H9 (cell line): ENCODE measurements at regions not wholly inside any gene's neighbourhood (a gene's known extent, or its start where the extent isn't known, plus 50 kb on each side); places are given as distances from the start of the nearest gene placed in this dataset.

Experiments
- DNase-seq: peaks from one replicate; pipeline ENCODE4 v3.0.0-alpha.2; 2017
- H2AFZ ChIP-seq: one replicate; pipeline ENCODE4 v1.6.1; 2013; ENCODE audit warnings: mild to moderate bottlenecking, low read length, control low read depth, moderate library complexity
- H2AK5ac ChIP-seq: 2 replicates; pipeline ENCODE4 v1.6.1; 2013; ENCODE audit warnings: low read length, control low read depth, mixed read lengths; ENCODE audit not compliant: insufficient read length
- H2BK120ac ChIP-seq: one replicate; pipeline ENCODE4 v1.6.1; 2013; ENCODE audit warnings: low read depth, mild to moderate bottlenecking, low read length, control low read depth, inconsistent platforms; ENCODE audit not compliant: poor library complexity, severe bottlenecking
- H2BK12ac ChIP-seq: 2 replicates; pipeline ENCODE4 v1.6.1; 2013; ENCODE audit warnings: low read length, control low read depth, mixed read lengths, low read depth; ENCODE audit not compliant: insufficient read length
- H2BK15ac ChIP-seq: 2 replicates; pipeline ENCODE4 v1.6.1; 2013; ENCODE audit warnings: low read depth, low read length, control low read depth
- H2BK20ac ChIP-seq: one replicate; pipeline ENCODE4 v1.6.1; 2013; ENCODE audit warnings: low read depth, mild to moderate bottlenecking, low read length, control low read depth, inconsistent platforms; ENCODE audit not compliant: poor library complexity, severe bottlenecking
- H2BK5ac ChIP-seq: 2 replicates; pipeline ENCODE4 v1.6.1; 2013; ENCODE audit warnings: low read length, control low read depth, mixed read lengths; ENCODE audit not compliant: insufficient read length
- H3K14ac ChIP-seq: 2 replicates; pipeline ENCODE4 v1.6.1; 2013; ENCODE audit warnings: low read length, control low read depth; ENCODE audit not compliant: insufficient read depth
- H3K18ac ChIP-seq: 2 replicates; pipeline ENCODE4 v1.6.1; 2013; ENCODE audit warnings: low read depth, mild to moderate bottlenecking, mixed read lengths, low read length, control low read depth; ENCODE audit not compliant: insufficient read length
- H3K23ac ChIP-seq: 2 replicates; pipeline ENCODE4 v1.6.1; 2013; ENCODE audit warnings: low read length, control low read depth, mixed read lengths, low read depth; ENCODE audit not compliant: insufficient read length
- H3K23me2 ChIP-seq: 2 replicates; pipeline ENCODE4 v1.6.1; 2013; ENCODE audit warnings: low read depth, mild to moderate bottlenecking, mixed read lengths, low read length, control low read depth; ENCODE audit not compliant: insufficient read length, poor library complexity, severe bottlenecking
- H3K27ac ChIP-seq: 2 replicates; pipeline ENCODE4 v1.5.1; 2013; ENCODE audit warnings: low read length, control low read depth, mixed read lengths, low read depth; ENCODE audit not compliant: insufficient read length
- H3K27me3 ChIP-seq: 2 replicates; pipeline ENCODE4 v1.6.1; 2013; ENCODE audit warnings: low read length, control low read depth, inconsistent platforms; ENCODE audit not compliant: insufficient read depth
- H3K4ac ChIP-seq: 2 replicates; pipeline ENCODE4 v1.6.1; 2013; ENCODE audit warnings: low read depth, mild to moderate bottlenecking, control low read depth, inconsistent platforms, low read length, moderate library complexity
- H3K4me1 ChIP-seq: 2 replicates; pipeline ENCODE4 v1.6.1; 2013; ENCODE audit warnings: low read length, control low read depth, inconsistent platforms; ENCODE audit not compliant: insufficient read depth
- H3K4me2 ChIP-seq: 2 replicates; pipeline ENCODE4 v1.6.1; 2013; ENCODE audit warnings: low read length, control low read depth, mixed read lengths; ENCODE audit not compliant: insufficient read length, insufficient read depth
- H3K56ac ChIP-seq: 2 replicates; pipeline ENCODE4 v1.6.1; 2013; ENCODE audit warnings: low read depth, mild to moderate bottlenecking, mixed read lengths, low read length, control low read depth; ENCODE audit not compliant: insufficient read length
- H3K79me1 ChIP-seq: 2 replicates; pipeline ENCODE4 v1.6.1; 2013; ENCODE audit warnings: low read depth, mild to moderate bottlenecking, moderate library complexity, low read length, control low read depth, inconsistent platforms; ENCODE audit not compliant: insufficient read depth, poor library complexity, severe bottlenecking
- H3K79me2 ChIP-seq: 2 replicates; pipeline ENCODE4 v1.6.1; 2013; ENCODE audit warnings: low read length, control low read depth, inconsistent platforms; ENCODE audit not compliant: insufficient read depth
- H3K9ac ChIP-seq: 2 replicates; pipeline ENCODE4 v1.6.1; 2013; ENCODE audit warnings: low read length, control low read depth, mixed read lengths; ENCODE audit not compliant: insufficient read length; ENCODE audit errors: extremely low read depth
- H3K9me3 ChIP-seq: one replicate; pipeline ENCODE4 v1.6.1; 2013; ENCODE audit warnings: low read depth, low read length, inconsistent platforms; ENCODE audit not compliant: control insufficient read depth
- H3T11ph ChIP-seq: one replicate; pipeline ENCODE4 v1.6.1; 2013; ENCODE audit warnings: mild to moderate bottlenecking, low read length, control low read depth, inconsistent platforms
- H4K20me1 ChIP-seq: one replicate; pipeline ENCODE4 v1.6.1; 2013; ENCODE audit not compliant: control insufficient read depth, insufficient read length, insufficient read depth
- H4K5ac ChIP-seq: 2 replicates; pipeline ENCODE4 v1.6.1; 2013; ENCODE audit warnings: low read depth, mild to moderate bottlenecking, mixed read lengths, low read length, control low read depth; ENCODE audit not compliant: insufficient read length
- H4K8ac ChIP-seq: replicated peaks from 2 replicates; pipeline ENCODE4 v1.6.1; 2013; ENCODE audit warnings: low read length, control low read depth, mixed read lengths, low read depth; ENCODE audit not compliant: insufficient read length
- H4K91ac ChIP-seq: 2 replicates; pipeline ENCODE4 v1.6.1; 2013; ENCODE audit warnings: low read depth, mild to moderate bottlenecking, moderate library complexity, mixed read lengths, low read length, control low read depth; ENCODE audit not compliant: insufficient read length
- H3K27ac Mint-ChIP-seq, 3 experiments: 2 replicates in 2 of 3; 3 replicates in 1 of 3; pipeline ENCODE4 v1.8.0; 2020 to 2021; ENCODE audit warnings: mixed read lengths in 3 of 3, mild to moderate bottlenecking in 1 of 3, moderate library complexity in 1 of 3
- H3K27me3 Mint-ChIP-seq: 2 replicates; pipeline ENCODE4 v1.8.0; 2021; ENCODE audit warnings: low read depth, mild to moderate bottlenecking, moderate library complexity, mixed read lengths
- H3K36me3 Mint-ChIP-seq, 3 experiments: 2 replicates in 2 of 3; 3 replicates in 1 of 3; pipeline ENCODE4 v1.8.0; 2020 to 2021; ENCODE audit warnings: low read depth in 3 of 3, mixed read lengths in 3 of 3; ENCODE audit not compliant: insufficient read depth in 1 of 3
- H3K4me1 Mint-ChIP-seq, 2 experiments: 2 replicates each; pipeline ENCODE4 v1.8.0; 2020; ENCODE audit warnings: mixed read lengths in 2 of 2
- H3K4me3 Mint-ChIP-seq, 2 experiments: 2 replicates in 1 of 2; 3 replicates in 1 of 2; pipeline ENCODE4 v1.8.0; 2020 to 2021; ENCODE audit warnings: mild to moderate bottlenecking in 2 of 2, mixed read lengths in 2 of 2, moderate library complexity in 1 of 2
- H3K9me3 Mint-ChIP-seq, 2 experiments: 2 replicates in 1 of 2; 3 replicates in 1 of 2; pipeline ENCODE4 v1.8.0; 2020; ENCODE audit warnings: mild to moderate bottlenecking in 2 of 2, mixed read lengths in 2 of 2, moderate library complexity in 1 of 2
- WGBS: extraction: QIAGEN DNeasy Blood & Tissue Kit; methylation state at CpG from one replicate; pipeline ENCODE4 v1.1.7; 2013; ENCODE audit warnings: missing lambda C conversion rate, low lambda C conversion rate, mixed read lengths; ENCODE audit not compliant: insufficient read length; ENCODE audit errors: extremely low coverage; 5-methylcytosine and 5-hydroxymethylcytosine counted together
- TF ChIP-seq, protein P1 (sequence below): fragments of 200-600 bp; sonication (generic); conservative IDR thresholded peaks from 3 replicates; pipeline ENCODE4 v1.8.0; 2021; ENCODE audit warnings: antibody characterized with exemption, mild to moderate bottlenecking

DNA sequence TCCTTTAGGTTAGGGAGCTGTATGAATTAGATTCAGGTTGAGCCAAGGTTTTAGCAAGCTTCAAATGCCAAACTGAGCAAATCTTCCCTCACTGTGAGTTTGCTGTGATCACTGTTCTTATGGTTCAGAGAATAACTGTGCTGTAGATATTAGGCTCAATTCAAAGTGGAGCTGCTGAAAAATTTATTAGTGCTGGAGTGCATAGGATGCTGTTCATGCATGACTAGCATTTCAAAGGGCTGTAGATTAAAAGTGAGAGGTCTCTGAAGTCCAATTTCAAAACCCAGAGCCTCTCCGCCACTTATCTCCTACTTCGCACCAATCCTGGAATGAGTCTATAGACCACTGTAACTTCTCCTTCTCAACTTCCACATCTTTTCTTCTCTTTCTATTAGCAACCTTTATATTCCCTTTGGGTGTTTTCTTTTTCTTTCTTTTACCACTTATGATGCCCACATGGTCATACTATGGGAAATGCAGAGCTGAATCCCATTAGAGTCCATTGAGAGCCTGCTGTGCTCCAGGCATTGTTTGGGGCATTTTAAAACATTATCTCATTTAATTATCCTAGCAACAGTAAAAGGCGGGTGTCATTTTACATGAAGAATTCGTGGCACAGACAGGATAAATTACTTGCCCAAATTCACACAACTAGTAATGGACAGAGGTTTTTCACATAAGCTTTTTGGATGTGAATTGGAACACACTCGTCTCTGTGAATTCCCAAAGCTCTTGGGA, 77.5 kb upstream of the EEA1 start:
- Histone ChIP-seq H3T11ph (no peak overlapping the region), H2AFZ (no peak overlapping the region), H2AK5ac (no peak overlapping the region), H4K8ac (no peak overlapping the region), H3K14ac (no peak overlapping the region), H2BK20ac (no peak overlapping the region), H3K23ac (no peak overlapping the region), H2BK12ac (no peak overlapping the region), H3K18ac (no peak overlapping the region), H2BK5ac (no peak overlapping the region), H3K23me2 (no peaks in the 10 kb centered on the region), H3K27ac (no peak overlapping the region), H4K20me1 (no peaks in the 10 kb centered on the region), H3K56ac (no peak overlapping the region), H4K5ac (no peak overlapping the region), H3K27me3 (no peaks in the 10 kb centered on the region), H3K79me1 (no peaks in the 10 kb centered on the region), H2BK15ac (no peak overlapping the region), H3K4me2 (no peak overlapping the region), H4K91ac (no peak overlapping the region), H3K4me1 (no peaks in the 10 kb centered on the region), H3K4ac (no peak overlapping the region), H3K79me2 (no peaks in the 10 kb centered on the region), H3K9me3 (no peaks in the 10 kb centered on the region), H2BK120ac (no peak overlapping the region), H3K9ac (no peak overlapping the region)
- Mint-ChIP-seq H3K4me1 (peaks cover 21 to 25% of the 10 kb centered on the region in 2 experiments), H3K27ac (no peak overlapping the region), H3K9me3 (no peaks in the 10 kb centered on the region), H3K36me3 (no peaks in the 10 kb centered on the region), H3K27me3 (peaks cover 2% of the 10 kb centered on the region; the same call in 1 of the 2 replicates), H3K4me3 (no peak overlapping the region)
- WGBS, result no CpG with 5 or more reads among the region's 5 CpGs
- TF ChIP-seq, protein P1, sequence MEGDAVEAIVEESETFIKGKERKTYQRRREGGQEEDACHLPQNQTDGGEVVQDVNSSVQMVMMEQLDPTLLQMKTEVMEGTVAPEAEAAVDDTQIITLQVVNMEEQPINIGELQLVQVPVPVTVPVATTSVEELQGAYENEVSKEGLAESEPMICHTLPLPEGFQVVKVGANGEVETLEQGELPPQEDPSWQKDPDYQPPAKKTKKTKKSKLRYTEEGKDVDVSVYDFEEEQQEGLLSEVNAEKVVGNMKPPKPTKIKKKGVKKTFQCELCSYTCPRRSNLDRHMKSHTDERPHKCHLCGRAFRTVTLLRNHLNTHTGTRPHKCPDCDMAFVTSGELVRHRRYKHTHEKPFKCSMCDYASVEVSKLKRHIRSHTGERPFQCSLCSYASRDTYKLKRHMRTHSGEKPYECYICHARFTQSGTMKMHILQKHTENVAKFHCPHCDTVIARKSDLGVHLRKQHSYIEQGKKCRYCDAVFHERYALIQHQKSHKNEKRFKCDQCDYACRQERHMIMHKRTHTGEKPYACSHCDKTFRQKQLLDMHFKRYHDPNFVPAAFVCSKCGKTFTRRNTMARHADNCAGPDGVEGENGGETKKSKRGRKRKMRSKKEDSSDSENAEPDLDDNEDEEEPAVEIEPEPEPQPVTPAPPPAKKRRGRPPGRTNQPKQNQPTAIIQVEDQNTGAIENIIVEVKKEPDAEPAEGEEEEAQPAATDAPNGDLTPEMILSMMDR, result no peak
- no peak for DNase-seq
